GM12878 (cell line): ENCODE measurements at regions not wholly inside any gene's neighbourhood (a gene's known extent, or its start where the extent isn't known, plus 50 kb on each side); places are given as distances from the start of the nearest gene placed in this dataset.

Experiments used
- MXI1 ChIP-seq: fragments of 150-350 bp; IDR thresholded peaks from 2 replicates; pipeline ENCODE4 v1.6.1; 2011; ENCODE audit warnings: low read depth, mild to moderate bottlenecking, inconsistent platforms, low read length, improper control_type of control experiment
- PML ChIP-seq: IDR thresholded peaks from 2 replicates; pipeline ENCODE4 v1.6.1; 2012; ENCODE audit warnings: low read length, inconsistent platforms
- SP1 ChIP-seq: IDR thresholded peaks from one replicate; pipeline ENCODE4 v1.6.1; 2011; ENCODE audit warnings: low read depth, low read length
- TF ChIP-seq, protein P1 (sequence below), 3 experiments: IDR thresholded peaks in 2 of 3; conservative IDR thresholded peaks in 1 of 3; 2 replicates each; pipeline ENCODE4 v1.5.1; 2011; ENCODE audit warnings: low read depth in 3 of 3, low read length in 3 of 3, mild to moderate bottlenecking in 3 of 3, control low read depth in 2 of 3, moderate library complexity in 2 of 3, inconsistent platforms in 1 of 3, mixed read lengths in 1 of 3; ENCODE audit not compliant: control insufficient read depth in 2 of 3, insufficient read depth in 1 of 3; ENCODE audit errors: extremely low read depth in 1 of 3

DNA sequence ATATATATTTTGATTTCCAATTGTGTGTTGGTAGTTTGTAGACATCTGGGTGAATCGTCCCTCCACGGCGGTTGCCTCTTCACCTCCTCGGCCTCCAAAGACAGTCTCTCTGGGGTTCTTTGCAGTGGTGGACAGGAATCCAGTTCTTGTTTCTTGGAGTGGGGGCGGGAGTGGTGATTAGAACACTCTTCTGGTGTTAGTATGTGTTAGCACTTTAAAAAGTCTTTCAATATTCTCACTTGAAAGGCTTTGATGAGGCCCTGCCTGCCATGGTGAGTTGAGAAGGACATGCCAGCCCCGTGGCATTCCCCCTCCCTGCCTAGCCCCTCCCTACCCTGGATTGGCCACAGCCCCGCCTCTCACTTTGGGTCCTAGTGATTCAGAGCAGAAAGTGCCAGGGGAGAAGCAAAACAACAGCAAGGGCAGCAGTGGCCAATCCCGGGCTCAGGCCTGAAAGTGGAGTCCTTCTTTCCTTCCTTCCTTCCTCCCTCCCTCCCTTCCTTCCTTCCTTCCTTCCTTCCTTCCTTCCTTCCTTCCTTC is 316.8 kb upstream of the HS6ST1 start:
- TF ChIP-seq MXI1 (no peak), SP1 (no peak), PML (no peak)
- TF ChIP-seq, protein P1, sequence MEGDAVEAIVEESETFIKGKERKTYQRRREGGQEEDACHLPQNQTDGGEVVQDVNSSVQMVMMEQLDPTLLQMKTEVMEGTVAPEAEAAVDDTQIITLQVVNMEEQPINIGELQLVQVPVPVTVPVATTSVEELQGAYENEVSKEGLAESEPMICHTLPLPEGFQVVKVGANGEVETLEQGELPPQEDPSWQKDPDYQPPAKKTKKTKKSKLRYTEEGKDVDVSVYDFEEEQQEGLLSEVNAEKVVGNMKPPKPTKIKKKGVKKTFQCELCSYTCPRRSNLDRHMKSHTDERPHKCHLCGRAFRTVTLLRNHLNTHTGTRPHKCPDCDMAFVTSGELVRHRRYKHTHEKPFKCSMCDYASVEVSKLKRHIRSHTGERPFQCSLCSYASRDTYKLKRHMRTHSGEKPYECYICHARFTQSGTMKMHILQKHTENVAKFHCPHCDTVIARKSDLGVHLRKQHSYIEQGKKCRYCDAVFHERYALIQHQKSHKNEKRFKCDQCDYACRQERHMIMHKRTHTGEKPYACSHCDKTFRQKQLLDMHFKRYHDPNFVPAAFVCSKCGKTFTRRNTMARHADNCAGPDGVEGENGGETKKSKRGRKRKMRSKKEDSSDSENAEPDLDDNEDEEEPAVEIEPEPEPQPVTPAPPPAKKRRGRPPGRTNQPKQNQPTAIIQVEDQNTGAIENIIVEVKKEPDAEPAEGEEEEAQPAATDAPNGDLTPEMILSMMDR (IDR thresholded peaks at IDR 0.05 in 2 of 3, conservative IDR thresholded peaks at IDR 0.05 in 1 of 3; ENCODE audit: control insufficient read depth in 2 of 3, extremely low read depth in 1 of 3, insufficient read depth in 1 of 3, low read depth in 3 of 3, low read length in 3 of 3): no peak
